ENCODE measurements at regions not wholly inside any gene's neighbourhood (a gene's known extent, or its start where the extent isn't known, plus 50 kb on each side); places are given as distances from the start of the nearest gene placed in this dataset.
"Not testable (repeated sequence)": the region's sequence is repeated elsewhere in the genome, so short reads cannot be mapped to it uniquely, and the experiment has no call there.

- Mint-ChIP-seq H3K27ac (no peak overlapping the region), H3K9me3 (ENCODE audit: low read depth) (peaks cover 16% of the 10 kb centered on the region), H3K27me3 (no peaks in the 10 kb centered on the region), H3K4me3 (ENCODE audit: low read depth) (no peak overlapping the region), H3K4me1 (ENCODE audit: low read depth) (peaks cover 10% of the 10 kb centered on the region), H3K36me3 (ENCODE audit: insufficient read depth) (peaks cover 24% of the 10 kb centered on the region)
- no peak for TF ChIP-seq CTCF (IDR thresholded peaks at IDR 0.05; ENCODE audit: unreplicated experiment)
- DNase-seq (ENCODE audit: low spot score, unreplicated experiment): no peak
These were observed 70.0 kb downstream of the ELAPOR2 start for GRCh38 chr7:86989407-86989806.

- Mint-ChIP-seq H3K9me3 (ENCODE audit: low read depth) (peaks cover 26% of the 10 kb centered on the region), H3K36me3 (ENCODE audit: insufficient read depth) (peaks cover 34% of the 10 kb centered on the region)
- not testable (repeated sequence) for H3K4me3 Mint-ChIP-seq (ENCODE audit: low read depth); H3K27me3 Mint-ChIP-seq; DNase-seq (ENCODE audit: low spot score, unreplicated experiment); H3K4me1 Mint-ChIP-seq (ENCODE audit: low read depth); H3K27ac Mint-ChIP-seq
These were observed 71.6 kb downstream of the ELAPOR2 start for GRCh38 chr7:86987834-86988233.

- peaks cover 33% of the 10 kb centered on the region for H3K36me3 Mint-ChIP-seq (ENCODE audit: insufficient read depth)
- not testable (repeated sequence) for DNase-seq (ENCODE audit: low spot score, unreplicated experiment); H3K27me3 Mint-ChIP-seq; H3K4me1 Mint-ChIP-seq (ENCODE audit: low read depth); H3K27ac Mint-ChIP-seq; H3K4me3 Mint-ChIP-seq (ENCODE audit: low read depth)
- H3K9me3 Mint-ChIP-seq (ENCODE audit: low read depth): peaks cover 28% of the 10 kb centered on the region
These were observed 72.1 kb downstream of the ELAPOR2 start for GRCh38 chr7:86987358-86987757.

- peaks cover 28% of the 10 kb centered on the region for H3K9me3 Mint-ChIP-seq (ENCODE audit: low read depth)
- not testable (repeated sequence) for H3K27ac Mint-ChIP-seq; H3K4me3 Mint-ChIP-seq (ENCODE audit: low read depth); H3K27me3 Mint-ChIP-seq; H3K4me1 Mint-ChIP-seq (ENCODE audit: low read depth); DNase-seq (ENCODE audit: low spot score, unreplicated experiment)
- H3K36me3 Mint-ChIP-seq (ENCODE audit: insufficient read depth): peaks cover 33% of the 10 kb centered on the region
These were observed 74.1 kb downstream of the ELAPOR2 start for GRCh38 chr7:86985342-86985741.

- H3K4me1 Mint-ChIP-seq (ENCODE audit: low read depth); DNase-seq (ENCODE audit: low spot score, unreplicated experiment); H3K4me3 Mint-ChIP-seq (ENCODE audit: low read depth); H3K27ac Mint-ChIP-seq; H3K27me3 Mint-ChIP-seq: not testable (repeated sequence)
- Mint-ChIP-seq H3K9me3 (ENCODE audit: low read depth) (peaks cover 28% of the 10 kb centered on the region), H3K36me3 (ENCODE audit: insufficient read depth) (peaks cover 33% of the 10 kb centered on the region)
These were observed 75.8 kb downstream of the ELAPOR2 start for GRCh38 chr7:86983654-86984053.

- H3K36me3 Mint-ChIP-seq (ENCODE audit: insufficient read depth): peaks cover 24% of the 10 kb centered on the region
- H3K27ac Mint-ChIP-seq; H3K27me3 Mint-ChIP-seq; H3K4me3 Mint-ChIP-seq (ENCODE audit: low read depth); H3K4me1 Mint-ChIP-seq (ENCODE audit: low read depth); DNase-seq (ENCODE audit: low spot score, unreplicated experiment): not testable (repeated sequence)
- H3K9me3 Mint-ChIP-seq (ENCODE audit: low read depth): peaks cover 24% of the 10 kb centered on the region
These were observed 77.5 kb downstream of the ELAPOR2 start for GRCh38 chr7:86981937-86982336.

- TF ChIP-seq CTCF (IDR thresholded peaks at IDR 0.05; ENCODE audit: unreplicated experiment): no peak
- H3K36me3 Mint-ChIP-seq (ENCODE audit: insufficient read depth): peaks cover 21% of the 10 kb centered on the region
- H3K27ac Mint-ChIP-seq: no peak overlapping the region
- DNase-seq (ENCODE audit: low spot score, unreplicated experiment): no peak
- no peak overlapping the region for H3K4me3 Mint-ChIP-seq (ENCODE audit: low read depth)
- peaks cover 24% of the 10 kb centered on the region for H3K9me3 Mint-ChIP-seq (ENCODE audit: low read depth)
- no peaks in the 10 kb centered on the region for H3K27me3 Mint-ChIP-seq
- H3K4me1 Mint-ChIP-seq (ENCODE audit: low read depth): peaks cover 18% of the 10 kb centered on the region
These were observed 78.3 kb downstream of the ELAPOR2 start for GRCh38 chr7:86981127-86981526.

- TF ChIP-seq CTCF (IDR thresholded peaks at IDR 0.05; ENCODE audit: unreplicated experiment): no peak
- H3K4me3 Mint-ChIP-seq (ENCODE audit: low read depth): no peak overlapping the region
- H3K4me1 Mint-ChIP-seq (ENCODE audit: low read depth): peaks cover 23% of the 10 kb centered on the region
- no peaks in the 10 kb centered on the region for H3K27me3 Mint-ChIP-seq
- peaks cover 20% of the 10 kb centered on the region for H3K9me3 Mint-ChIP-seq (ENCODE audit: low read depth)
- DNase-seq (ENCODE audit: low spot score, unreplicated experiment): no peak
- H3K36me3 Mint-ChIP-seq (ENCODE audit: insufficient read depth): peaks cover 19% of the 10 kb centered on the region
- H3K27ac Mint-ChIP-seq: no peak overlapping the region
These were observed 79.2 kb downstream of the ELAPOR2 start for GRCh38 chr7:86980223-86980622.
